ENCODE measurements at regions not wholly inside any gene's neighbourhood (a gene's known extent, or its start where the extent isn't known, plus 50 kb on each side); places are given as distances from the start of the nearest gene placed in this dataset.
A peak's percentile ranks its signal among the peaks of the same experiment; 100 is the strongest.

- TF ChIP-seq ISL1 (CRISPR knock-in tag; IDR thresholded peaks at IDR 0.05) (no peak), GLIS3 (CRISPR knock-in tag; IDR thresholded peaks at IDR 0.05) (no peak), PATZ1 (CRISPR knock-in tag; IDR thresholded peaks at IDR 0.05; ENCODE audit: borderline replicate concordance) (no peak), ZC3H10 (CRISPR knock-in tag; IDR thresholded peaks at IDR 0.05) (no peak), SNAI2 (CRISPR knock-in tag; IDR thresholded peaks at IDR 0.05) (no peak), ZFP3 (CRISPR knock-in tag; IDR thresholded peaks at IDR 0.05) (no peak), ARNTL (CRISPR knock-in tag; IDR thresholded peaks at IDR 0.05; ENCODE audit: borderline replicate concordance, low read depth) (no peak), PPARA (CRISPR knock-in tag; IDR thresholded peaks at IDR 0.05; ENCODE audit: borderline replicate concordance) (no peak)
- TF ChIP-seq, protein P1, sequence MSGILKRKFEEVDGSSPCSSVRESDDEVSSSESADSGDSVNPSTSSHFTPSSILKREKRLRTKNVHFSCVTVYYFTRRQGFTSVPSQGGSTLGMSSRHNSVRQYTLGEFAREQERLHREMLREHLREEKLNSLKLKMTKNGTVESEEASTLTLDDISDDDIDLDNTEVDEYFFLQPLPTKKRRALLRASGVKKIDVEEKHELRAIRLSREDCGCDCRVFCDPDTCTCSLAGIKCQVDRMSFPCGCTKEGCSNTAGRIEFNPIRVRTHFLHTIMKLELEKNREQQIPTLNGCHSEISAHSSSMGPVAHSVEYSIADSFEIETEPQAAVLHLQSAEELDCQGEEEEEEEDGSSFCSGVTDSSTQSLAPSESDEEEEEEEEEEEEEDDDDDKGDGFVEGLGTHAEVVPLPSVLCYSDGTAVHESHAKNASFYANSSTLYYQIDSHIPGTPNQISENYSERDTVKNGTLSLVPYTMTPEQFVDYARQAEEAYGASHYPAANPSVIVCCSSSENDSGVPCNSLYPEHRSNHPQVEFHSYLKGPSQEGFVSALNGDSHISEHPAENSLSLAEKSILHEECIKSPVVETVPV (CRISPR knock-in tag; IDR thresholded peaks at IDR 0.05): no peak
- ATAC-seq: no peak
Measured at GRCh38 chr6:153325661-153326060, 194.6 kb upstream of the RGS17 start.

DNA sequence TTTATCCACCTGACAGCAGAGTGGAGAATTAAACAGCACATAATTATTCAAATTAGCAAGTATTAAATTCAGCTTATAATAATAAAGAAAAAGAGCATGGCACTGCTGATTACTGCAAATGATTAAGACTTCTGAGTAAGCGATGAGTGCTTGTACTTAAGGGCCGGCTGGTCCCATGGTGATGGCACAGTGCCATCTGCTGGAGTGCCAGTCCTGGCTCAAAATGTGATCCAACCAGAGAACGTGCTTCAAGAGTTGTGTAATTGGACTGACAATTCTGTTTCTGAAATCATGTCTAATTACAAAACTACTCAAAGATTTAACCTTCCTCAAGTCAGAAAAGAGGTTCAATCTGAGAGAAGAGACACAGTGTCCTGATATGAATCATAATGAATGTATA is 181.6 kb upstream of the RGS17 start:
- peak; percentile 79 for ATAC-seq
- 0 out of 2 replicates have a peak, but pooled peaks have one; percentile 17 for TF ChIP-seq ISL1 (CRISPR knock-in tag; IDR thresholded peaks at IDR 0.05)
- TF ChIP-seq, protein P2, sequence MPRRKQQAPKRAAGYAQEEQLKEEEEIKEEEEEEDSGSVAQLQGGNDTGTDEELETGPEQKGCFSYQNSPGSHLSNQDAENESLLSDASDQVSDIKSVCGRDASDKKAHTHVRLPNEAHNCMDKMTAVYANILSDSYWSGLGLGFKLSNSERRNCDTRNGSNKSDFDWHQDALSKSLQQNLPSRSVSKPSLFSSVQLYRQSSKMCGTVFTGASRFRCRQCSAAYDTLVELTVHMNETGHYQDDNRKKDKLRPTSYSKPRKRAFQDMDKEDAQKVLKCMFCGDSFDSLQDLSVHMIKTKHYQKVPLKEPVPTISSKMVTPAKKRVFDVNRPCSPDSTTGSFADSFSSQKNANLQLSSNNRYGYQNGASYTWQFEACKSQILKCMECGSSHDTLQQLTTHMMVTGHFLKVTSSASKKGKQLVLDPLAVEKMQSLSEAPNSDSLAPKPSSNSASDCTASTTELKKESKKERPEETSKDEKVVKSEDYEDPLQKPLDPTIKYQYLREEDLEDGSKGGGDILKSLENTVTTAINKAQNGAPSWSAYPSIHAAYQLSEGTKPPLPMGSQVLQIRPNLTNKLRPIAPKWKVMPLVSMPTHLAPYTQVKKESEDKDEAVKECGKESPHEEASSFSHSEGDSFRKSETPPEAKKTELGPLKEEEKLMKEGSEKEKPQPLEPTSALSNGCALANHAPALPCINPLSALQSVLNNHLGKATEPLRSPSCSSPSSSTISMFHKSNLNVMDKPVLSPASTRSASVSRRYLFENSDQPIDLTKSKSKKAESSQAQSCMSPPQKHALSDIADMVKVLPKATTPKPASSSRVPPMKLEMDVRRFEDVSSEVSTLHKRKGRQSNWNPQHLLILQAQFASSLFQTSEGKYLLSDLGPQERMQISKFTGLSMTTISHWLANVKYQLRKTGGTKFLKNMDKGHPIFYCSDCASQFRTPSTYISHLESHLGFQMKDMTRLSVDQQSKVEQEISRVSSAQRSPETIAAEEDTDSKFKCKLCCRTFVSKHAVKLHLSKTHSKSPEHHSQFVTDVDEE (CRISPR knock-in tag; IDR thresholded peaks at IDR 0.05): peak; percentile 44; the same call in 1 of the 2 replicates
- TF ChIP-seq ZNF8 (CRISPR knock-in tag; IDR thresholded peaks at IDR 0.05): no peak
- TF ChIP-seq ZFP30 (CRISPR knock-in tag; IDR thresholded peaks at IDR 0.05): no peak

DNA sequence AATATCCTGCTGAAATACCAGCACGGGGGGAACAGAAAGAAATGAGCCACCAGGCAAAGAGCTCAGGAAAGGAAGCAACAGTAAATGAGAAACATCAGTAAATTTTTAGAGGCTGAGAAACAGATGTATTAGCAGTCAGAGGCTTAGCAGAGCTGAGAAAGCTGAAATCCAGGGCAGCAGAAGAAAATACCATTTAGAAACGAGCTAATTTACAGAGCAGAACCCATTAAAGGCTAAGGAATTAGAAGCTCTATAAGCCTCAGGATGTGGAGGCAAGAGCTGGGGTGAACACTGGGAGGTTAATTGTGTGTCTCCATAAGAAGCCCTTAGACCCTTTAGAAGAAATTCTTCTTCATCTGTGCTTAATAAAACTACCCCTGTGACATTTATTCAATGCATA is 178.6 kb upstream of the RGS17 start:
- no peak for ATAC-seq
- TF ChIP-seq CSDC2 (CRISPR knock-in tag; IDR thresholded peaks at IDR 0.05) (no peak), ZFP3 (CRISPR knock-in tag; IDR thresholded peaks at IDR 0.05) (no peak), ZNF565 (CRISPR knock-in tag; conservative IDR thresholded peaks at IDR 0.05; ENCODE audit: low read depth) (no peak), OSR1 (CRISPR knock-in tag; IDR thresholded peaks at IDR 0.05) (no peak), ZFP30 (CRISPR knock-in tag; IDR thresholded peaks at IDR 0.05) (no peak), SNAI2 (CRISPR knock-in tag; IDR thresholded peaks at IDR 0.05) (no peak), GLIS3 (CRISPR knock-in tag; IDR thresholded peaks at IDR 0.05) (no peak), ZC3H10 (CRISPR knock-in tag; IDR thresholded peaks at IDR 0.05) (no peak), PATZ1 (CRISPR knock-in tag; IDR thresholded peaks at IDR 0.05; ENCODE audit: borderline replicate concordance) (no peak), ESRRG (CRISPR knock-in tag; IDR thresholded peaks at IDR 0.05) (no peak), PPARA (CRISPR knock-in tag; IDR thresholded peaks at IDR 0.05; ENCODE audit: borderline replicate concordance) (no peak), ZNF8 (CRISPR knock-in tag; IDR thresholded peaks at IDR 0.05) (no peak), TCF4 (CRISPR knock-in tag; IDR thresholded peaks at IDR 0.05; ENCODE audit: borderline replicate concordance) (no peak), BACH2 (CRISPR knock-in tag; IDR thresholded peaks at IDR 0.05; ENCODE audit: borderline replicate concordance) (no peak), RARB (CRISPR knock-in tag; IDR thresholded peaks at IDR 0.05) (no peak), ARNTL (CRISPR knock-in tag; IDR thresholded peaks at IDR 0.05; ENCODE audit: borderline replicate concordance, low read depth) (no peak)
- TF ChIP-seq, protein P3, sequence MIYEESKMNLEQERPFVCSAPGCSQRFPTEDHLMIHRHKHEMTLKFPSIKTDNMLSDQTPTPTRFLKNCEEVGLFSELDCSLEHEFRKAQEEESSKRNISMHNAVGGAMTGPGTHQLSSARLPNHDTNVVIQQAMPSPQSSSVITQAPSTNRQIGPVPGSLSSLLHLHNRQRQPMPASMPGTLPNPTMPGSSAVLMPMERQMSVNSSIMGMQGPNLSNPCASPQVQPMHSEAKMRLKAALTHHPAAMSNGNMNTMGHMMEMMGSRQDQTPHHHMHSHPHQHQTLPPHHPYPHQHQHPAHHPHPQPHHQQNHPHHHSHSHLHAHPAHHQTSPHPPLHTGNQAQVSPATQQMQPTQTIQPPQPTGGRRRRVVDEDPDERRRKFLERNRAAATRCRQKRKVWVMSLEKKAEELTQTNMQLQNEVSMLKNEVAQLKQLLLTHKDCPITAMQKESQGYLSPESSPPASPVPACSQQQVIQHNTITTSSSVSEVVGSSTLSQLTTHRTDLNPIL (CRISPR knock-in tag; IDR thresholded peaks at IDR 0.05; ENCODE audit: low read depth): no peak
- TF ChIP-seq, protein P2 (CRISPR knock-in tag; IDR thresholded peaks at IDR 0.05): no peak
